Trophoblast cell (in vitro differentiated cells and primary cell): ENCODE measurements at regions not wholly inside any gene's neighbourhood (a gene's known extent, or its start where the extent isn't known, plus 50 kb on each side); places are given as distances from the start of the nearest gene placed in this dataset.

Experiments used
- DNase-seq, 2 donors: peaks; one replicate each; pipeline ENCODE4 v3.0.0-alpha.2; 2016
- H2AFZ ChIP-seq: 2 replicates; pipeline ENCODE4 v1.6.1; 2013; ENCODE audit warnings: low read length, moderate library complexity, mild to moderate bottlenecking; ENCODE audit not compliant: insufficient read depth, poor library complexity
- H2AK5ac ChIP-seq: 2 replicates; pipeline ENCODE4 v1.6.1; 2013; ENCODE audit warnings: mild to moderate bottlenecking, low read length
- H2BK120ac ChIP-seq: 2 replicates; pipeline ENCODE4 v1.6.1; 2013; ENCODE audit warnings: low read length, mild to moderate bottlenecking, moderate library complexity; ENCODE audit not compliant: insufficient read depth, poor library complexity
- H2BK12ac ChIP-seq: 2 replicates; pipeline ENCODE4 v1.6.1; 2013; ENCODE audit warnings: mild to moderate bottlenecking, low read length, moderate library complexity
- H2BK5ac ChIP-seq: 2 replicates; pipeline ENCODE4 v1.6.1; 2013; ENCODE audit warnings: low read length, low read depth, moderate library complexity, mild to moderate bottlenecking; ENCODE audit not compliant: poor library complexity
- H3K14ac ChIP-seq: 2 replicates; pipeline ENCODE4 v1.6.1; 2013; ENCODE audit warnings: mild to moderate bottlenecking, low read length
- H3K18ac ChIP-seq: 2 replicates; pipeline ENCODE4 v1.6.1; 2013; ENCODE audit warnings: mild to moderate bottlenecking, low read length
- H3K23ac ChIP-seq: 2 replicates; pipeline ENCODE4 v1.6.1; 2013; ENCODE audit warnings: low read length
- H3K27ac ChIP-seq: 2 replicates; pipeline ENCODE4 v1.5.1; 2013; ENCODE audit warnings: low read depth, mild to moderate bottlenecking, inconsistent platforms, low read length, moderate library complexity
- H3K27me3 ChIP-seq: 2 replicates; pipeline ENCODE4 v1.6.1; 2013; ENCODE audit warnings: inconsistent platforms, mild to moderate bottlenecking, low read length, moderate library complexity; ENCODE audit not compliant: insufficient read depth
- H3K36me3 ChIP-seq, 2 experiments: 1 replicate in 1 of 2; 2 replicates in 1 of 2; pipeline ENCODE4 v1.6.1; 2013; ENCODE audit warnings: low read length in 2 of 2, mild to moderate bottlenecking in 2 of 2, moderate library complexity in 1 of 2; ENCODE audit not compliant: insufficient read depth in 2 of 2, control insufficient read depth in 1 of 2
- H3K4ac ChIP-seq: 2 replicates; pipeline ENCODE4 v1.6.1; 2013; ENCODE audit warnings: low read depth, mild to moderate bottlenecking, low read length, moderate library complexity
- H3K4me1 ChIP-seq, 2 experiments: 1 replicate in 1 of 2; 2 replicates in 1 of 2; pipeline ENCODE4 v1.6.1; 2013; ENCODE audit warnings: low read length in 2 of 2, mild to moderate bottlenecking in 2 of 2, moderate library complexity in 1 of 2; ENCODE audit not compliant: insufficient read depth in 2 of 2, control insufficient read depth in 1 of 2
- H3K4me2 ChIP-seq: 2 replicates; pipeline ENCODE4 v1.6.1; 2013; ENCODE audit warnings: inconsistent platforms, mild to moderate bottlenecking, low read length, moderate library complexity
- H3K4me3 ChIP-seq: 2 replicates; pipeline ENCODE4 v1.5.1; 2013; ENCODE audit warnings: mild to moderate bottlenecking, low read depth, low read length, inconsistent platforms
- H3K79me1 ChIP-seq: one replicate; pipeline ENCODE4 v1.6.1; 2013; ENCODE audit warnings: low read length
- H3K79me2 ChIP-seq: 2 replicates; pipeline ENCODE4 v1.6.1; 2013; ENCODE audit warnings: low read length, mild to moderate bottlenecking; ENCODE audit not compliant: control insufficient read depth, insufficient read depth, poor library complexity
- H3K9ac ChIP-seq: 2 replicates; pipeline ENCODE4 v1.6.1; 2013; ENCODE audit warnings: mild to moderate bottlenecking, low read length
- H3K9me3 ChIP-seq: 2 replicates; pipeline ENCODE4 v1.6.1; 2013; ENCODE audit warnings: low read depth, mild to moderate bottlenecking, control low read depth, inconsistent platforms, low read length; ENCODE audit not compliant: insufficient read depth
- H4K12ac ChIP-seq: 2 replicates; pipeline ENCODE4 v1.6.1; 2013; ENCODE audit warnings: low read depth, mild to moderate bottlenecking, low read length, moderate library complexity
- H4K8ac ChIP-seq: 2 replicates; pipeline ENCODE4 v1.6.1; 2013; ENCODE audit warnings: low read depth, mild to moderate bottlenecking, low read length, moderate library complexity
- H4K91ac ChIP-seq: one replicate; pipeline ENCODE4 v1.6.1; 2013; ENCODE audit warnings: low read depth, mild to moderate bottlenecking, low read length, moderate library complexity
- WGBS: extraction: QIAGEN DNeasy Blood & Tissue Kit; methylation state at CpG from one replicate; pipeline ENCODE4 v1.1.7; 2013; ENCODE audit warnings: missing lambda C conversion rate; ENCODE audit not compliant: insufficient read length, insufficient coverage; ENCODE audit errors: extremely low coverage; 5-methylcytosine and 5-hydroxymethylcytosine counted together

DNA sequence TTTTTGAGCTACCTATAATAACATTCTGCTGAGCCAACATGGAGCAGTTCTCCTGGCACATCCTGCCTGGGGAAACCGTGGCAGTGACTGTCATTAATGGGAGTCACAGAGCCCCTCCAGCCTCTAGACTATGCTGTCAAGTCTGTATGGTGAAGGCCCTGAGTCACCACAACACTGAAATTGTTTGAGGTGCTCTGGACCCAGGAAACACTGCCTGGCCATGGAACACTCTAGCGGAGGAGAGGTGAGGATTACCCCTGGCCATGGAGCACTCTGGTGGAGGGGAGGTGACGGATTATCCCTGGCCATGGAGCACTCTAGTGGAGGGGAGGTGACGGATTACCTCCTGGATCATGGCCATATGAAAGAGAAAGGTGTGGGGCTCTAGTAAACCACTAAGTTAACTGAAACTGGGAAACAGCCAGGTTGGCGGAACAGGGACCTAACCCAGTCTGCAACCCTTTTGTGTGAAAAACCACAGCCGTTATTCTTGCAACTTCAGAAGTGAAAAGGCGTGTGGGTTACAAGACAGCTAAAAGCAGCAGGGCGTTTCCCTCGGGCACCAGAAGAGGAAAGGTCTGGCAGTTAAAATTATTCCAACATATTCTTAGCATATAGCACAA, 156.7 kb downstream of the KCNJ12 start:
- Histone ChIP-seq H2AK5ac (no peak overlapping the region), H3K23ac (no peak overlapping the region), H3K4me1 (no peaks in the 10 kb centered on the region), H3K4ac (no peak overlapping the region), H3K4me2 (no peak overlapping the region), H3K36me3 (peaks cover 0 to 1% of the 10 kb centered on the region in 2 experiments), H2BK5ac (no peak overlapping the region), H4K91ac (no peak overlapping the region), H3K79me1 (no peaks in the 10 kb centered on the region), H3K9me3 (peaks cover 5% of the 10 kb centered on the region), H3K9ac (no peak overlapping the region), H3K18ac (no peak overlapping the region), H4K8ac (no peak overlapping the region), H3K14ac (no peak overlapping the region), H2BK12ac (no peak overlapping the region), H3K79me2 (no peaks in the 10 kb centered on the region), H2AFZ (no peak overlapping the region), H2BK120ac (no peak overlapping the region), H3K27ac (no peak overlapping the region), H4K12ac (no peak overlapping the region), H3K4me3 (no peak overlapping the region), H3K27me3 (no peaks in the 10 kb centered on the region)
- DNase-seq, result no peak
- no CpG with 5 or more reads among the region's 9 CpGs for WGBS

DNA sequence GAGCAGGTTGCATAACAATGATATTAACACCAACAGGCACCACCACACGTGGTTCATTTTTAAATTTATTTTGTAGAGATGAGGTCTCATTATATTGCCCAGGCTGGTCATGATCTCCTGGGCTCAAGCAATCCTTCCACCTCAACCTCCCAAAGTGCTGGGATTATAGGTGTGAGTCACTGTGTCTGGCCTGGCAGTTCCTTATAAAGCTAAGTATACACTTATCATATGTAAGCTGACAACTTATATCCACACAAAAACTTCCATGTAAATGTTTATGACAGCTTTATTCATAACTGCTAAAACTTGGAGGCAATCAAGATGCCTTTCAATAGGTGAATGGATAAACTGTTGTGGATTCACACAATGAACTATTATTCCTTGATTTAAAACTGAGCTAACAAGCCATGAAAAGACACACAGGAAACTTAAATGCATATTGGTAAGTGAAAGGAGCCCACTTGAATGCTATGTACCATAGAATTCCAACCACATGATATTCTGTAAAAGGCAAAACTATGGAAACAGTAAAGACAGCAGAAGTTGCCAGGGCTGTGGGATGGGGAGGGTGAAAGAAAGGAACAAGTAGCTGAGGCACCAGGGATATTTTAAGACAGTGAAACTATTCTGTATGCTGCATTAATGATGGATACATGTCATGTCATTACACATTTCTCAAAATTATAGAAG, 156.5 kb upstream of the KCNJ18 start:
- no peak overlapping the region for H3K4ac ChIP-seq
- H3K4me1 ChIP-seq, result no peaks in the 10 kb centered on the region
- no peak overlapping the region for H3K9ac ChIP-seq
- no peak overlapping the region for H4K91ac ChIP-seq
- H3K36me3 ChIP-seq, result peaks cover 0 to 1% of the 10 kb centered on the region in 2 experiments
- WGBS, result no CpG with 5 or more reads among the region's 1 CpG
- no peak overlapping the region for H2BK12ac ChIP-seq
- no peak overlapping the region for H2AFZ ChIP-seq
- DNase-seq, result no peak
- H3K27me3 ChIP-seq, result no peaks in the 10 kb centered on the region
- no peaks in the 10 kb centered on the region for H3K79me2 ChIP-seq
- H3K27ac ChIP-seq, result no peak overlapping the region
- H2BK5ac ChIP-seq, result no peak overlapping the region
- H3K4me3 ChIP-seq, result no peak overlapping the region
- H3K14ac ChIP-seq, result no peak overlapping the region
- H3K4me2 ChIP-seq, result no peak overlapping the region
- H4K8ac ChIP-seq, result no peak overlapping the region
- H2BK120ac ChIP-seq, result no peak overlapping the region
- H4K12ac ChIP-seq, result no peak overlapping the region
- H3K23ac ChIP-seq, result no peak overlapping the region
- H2AK5ac ChIP-seq, result no peak overlapping the region
- H3K9me3 ChIP-seq, result peaks cover 5% of the 10 kb centered on the region
- no peak overlapping the region for H3K18ac ChIP-seq
- no peaks in the 10 kb centered on the region for H3K79me1 ChIP-seq

DNA sequence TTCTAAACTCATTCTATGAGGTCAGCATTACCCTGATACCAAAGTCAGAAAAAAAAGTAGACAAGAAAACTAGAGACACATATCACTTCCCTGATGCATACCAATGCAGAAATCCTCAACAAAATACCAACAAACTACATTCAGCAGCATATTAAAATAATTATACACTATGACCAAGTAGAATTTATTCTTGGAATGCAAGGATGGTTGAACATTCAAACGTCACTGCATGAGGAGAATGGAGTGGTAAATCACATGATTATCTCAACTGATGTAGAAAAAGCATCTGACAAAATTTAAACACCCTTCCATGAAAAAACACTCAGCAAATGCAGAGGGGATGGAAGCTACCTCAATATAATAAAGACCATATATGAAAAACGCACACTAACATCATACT, 155.0 kb upstream of the KCNJ18 start:
- H3K79me1 ChIP-seq, result no peaks in the 10 kb centered on the region
- WGBS, result no CpG with 5 or more reads among the region's 2 CpGs
- no peak overlapping the region for H4K91ac ChIP-seq
- H3K9ac ChIP-seq, result no peak overlapping the region
- no peak overlapping the region for H2BK120ac ChIP-seq
- H2AK5ac ChIP-seq, result no peak overlapping the region
- H4K8ac ChIP-seq, result no peak overlapping the region
- H3K23ac ChIP-seq, result no peak overlapping the region
- no peak overlapping the region for H3K14ac ChIP-seq
- no peaks in the 10 kb centered on the region for H3K4me1 ChIP-seq
- no peak overlapping the region for H2AFZ ChIP-seq
- no peak overlapping the region for H3K18ac ChIP-seq
- H3K4me3 ChIP-seq, result no peak overlapping the region
- H3K4ac ChIP-seq, result no peak overlapping the region
- no peak overlapping the region for H3K27ac ChIP-seq
- H4K12ac ChIP-seq, result no peak overlapping the region
- H3K36me3 ChIP-seq, result peaks cover 0 to 1% of the 10 kb centered on the region in 2 experiments
- no peak overlapping the region for H2BK12ac ChIP-seq
- no peak for DNase-seq
- no peak overlapping the region for H3K4me2 ChIP-seq
- H3K27me3 ChIP-seq, result no peaks in the 10 kb centered on the region
- no peak overlapping the region for H2BK5ac ChIP-seq
- H3K79me2 ChIP-seq, result no peaks in the 10 kb centered on the region
- H3K9me3 ChIP-seq, result peaks cover 5% of the 10 kb centered on the region

DNA sequence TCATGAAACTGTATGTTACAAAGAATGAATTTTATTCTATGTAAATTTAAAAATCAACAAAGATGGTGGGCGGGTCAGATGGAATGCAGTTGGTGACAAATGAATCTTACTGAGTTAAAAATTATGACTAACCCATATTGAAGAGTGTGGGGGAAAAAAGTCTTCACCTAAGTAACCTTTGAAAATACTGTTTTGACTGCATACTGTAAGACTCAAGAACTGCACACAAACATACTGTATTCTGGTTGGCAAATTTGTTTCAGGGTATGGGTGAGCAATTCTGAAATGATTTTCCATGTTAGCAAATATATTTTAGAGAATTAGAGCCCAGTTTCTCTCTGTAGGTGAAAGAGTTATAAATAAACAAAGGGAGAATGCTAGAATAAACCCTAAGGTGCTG, 153.7 kb upstream of the KCNJ18 start:
- Histone ChIP-seq H4K12ac (no peak overlapping the region), H3K79me1 (no peaks in the 10 kb centered on the region), H3K36me3 (no peaks in the 10 kb centered on the region), H2BK120ac (no peak overlapping the region), H2BK12ac (no peak overlapping the region), H3K18ac (no peak overlapping the region), H3K14ac (no peak overlapping the region), H3K4me3 (no peak overlapping the region), H2AK5ac (no peak overlapping the region), H4K8ac (no peak overlapping the region), H3K79me2 (no peaks in the 10 kb centered on the region), H3K9me3 (peaks cover 5% of the 10 kb centered on the region), H3K27me3 (no peaks in the 10 kb centered on the region), H3K4ac (no peak overlapping the region), H3K27ac (no peak overlapping the region), H3K9ac (no peak overlapping the region), H2AFZ (no peak overlapping the region), H4K91ac (no peak overlapping the region), H3K23ac (no peak overlapping the region), H3K4me2 (no peak overlapping the region), H2BK5ac (no peak overlapping the region), H3K4me1 (peaks cover 0 to 3% of the 10 kb centered on the region in 2 experiments)
- no peak for DNase-seq
- no CpG with 5 or more reads among the region's 1 CpG for WGBS
